HUDEP-2 (cell line): ENCODE measurements at regions not wholly inside any gene's neighbourhood (a gene's known extent, or its start where the extent isn't known, plus 50 kb on each side); places are given as distances from the start of the nearest gene placed in this dataset.
A peak's percentile ranks its signal among the peaks of the same experiment; 100 is the strongest.
"Not testable (repeated sequence)": the region's sequence is repeated elsewhere in the genome, so short reads cannot be mapped to it uniquely, and the experiment has no call there.

ENCODE experiments used
- DNase-seq, 76 experiments: peaks; one replicate each; lab custom pipeline; 2025; ENCODE audit not compliant: unreplicated experiment in 76 of 76; lab: John Stamatoyannopoulos, UW

GRCh38 chr15:83335542-83335941, 51.1 kb upstream of the BNC1 start:
- not testable (repeated sequence) for DNase-seq

DNA sequence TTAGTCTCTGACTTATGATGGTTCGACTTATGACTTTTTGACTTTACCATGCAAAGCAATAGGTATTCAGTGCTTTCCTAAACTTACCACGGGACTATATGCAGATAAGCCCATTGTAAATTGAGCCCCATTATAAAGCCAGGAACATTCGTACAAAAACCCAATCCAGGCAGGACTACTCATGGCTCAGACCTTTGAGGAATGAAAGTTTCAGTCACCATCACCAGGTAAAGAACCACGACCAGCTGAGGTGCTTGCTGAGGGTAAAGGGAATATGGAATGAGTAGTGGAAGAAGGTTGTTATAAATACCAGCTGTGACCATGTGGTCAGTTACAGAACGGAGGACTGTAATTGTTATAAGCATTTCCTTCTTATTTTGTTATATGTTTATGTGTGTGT, 54.9 kb upstream of the BNC1 start:
- DNase-seq: no peak

DNA sequence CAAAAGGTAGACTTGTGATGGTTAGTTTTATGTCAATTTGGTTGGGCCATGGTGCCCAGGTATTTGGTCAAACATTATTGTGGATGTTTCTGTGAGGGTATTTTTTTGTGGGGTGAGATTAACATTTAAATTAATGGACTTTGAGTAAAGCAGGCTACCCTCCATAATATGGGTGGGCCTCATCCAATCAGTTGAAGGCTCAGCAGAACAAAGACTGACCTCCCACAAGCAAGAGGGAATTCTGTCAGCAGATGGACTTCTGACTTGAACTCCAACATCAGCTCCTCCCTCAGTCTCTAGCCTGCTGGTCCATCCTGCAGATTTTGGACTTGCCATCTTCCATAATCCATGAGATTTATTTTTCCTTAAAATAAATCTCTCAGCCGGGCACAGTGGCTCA, 55.6 kb upstream of the BNC1 start:
- no peak for DNase-seq

DNA sequence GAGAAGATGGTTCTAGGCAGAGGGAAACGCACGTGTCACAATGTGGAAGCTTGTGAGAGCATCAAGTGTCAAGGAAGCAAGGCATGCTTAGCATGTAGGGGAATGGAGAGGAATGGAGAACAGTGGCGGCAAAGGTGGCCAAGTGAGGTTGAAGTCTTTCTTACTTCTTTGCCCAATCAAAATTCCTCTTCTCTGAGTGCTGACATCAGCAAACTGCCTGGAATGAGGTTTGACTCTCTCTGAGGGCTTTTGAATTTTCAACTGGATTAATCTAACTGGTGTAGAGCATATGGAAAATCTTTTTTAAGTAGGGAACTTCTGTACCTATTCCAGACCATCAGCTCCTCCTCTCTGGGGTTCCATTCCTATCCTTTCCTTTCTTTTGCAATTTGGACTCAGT, 61.9 kb upstream of the BNC1 start:
- DNase-seq: no peak

GRCh38 chr15:83352119-83352518, 67.7 kb upstream of the BNC1 start:
- DNase-seq: no peak

DNA sequence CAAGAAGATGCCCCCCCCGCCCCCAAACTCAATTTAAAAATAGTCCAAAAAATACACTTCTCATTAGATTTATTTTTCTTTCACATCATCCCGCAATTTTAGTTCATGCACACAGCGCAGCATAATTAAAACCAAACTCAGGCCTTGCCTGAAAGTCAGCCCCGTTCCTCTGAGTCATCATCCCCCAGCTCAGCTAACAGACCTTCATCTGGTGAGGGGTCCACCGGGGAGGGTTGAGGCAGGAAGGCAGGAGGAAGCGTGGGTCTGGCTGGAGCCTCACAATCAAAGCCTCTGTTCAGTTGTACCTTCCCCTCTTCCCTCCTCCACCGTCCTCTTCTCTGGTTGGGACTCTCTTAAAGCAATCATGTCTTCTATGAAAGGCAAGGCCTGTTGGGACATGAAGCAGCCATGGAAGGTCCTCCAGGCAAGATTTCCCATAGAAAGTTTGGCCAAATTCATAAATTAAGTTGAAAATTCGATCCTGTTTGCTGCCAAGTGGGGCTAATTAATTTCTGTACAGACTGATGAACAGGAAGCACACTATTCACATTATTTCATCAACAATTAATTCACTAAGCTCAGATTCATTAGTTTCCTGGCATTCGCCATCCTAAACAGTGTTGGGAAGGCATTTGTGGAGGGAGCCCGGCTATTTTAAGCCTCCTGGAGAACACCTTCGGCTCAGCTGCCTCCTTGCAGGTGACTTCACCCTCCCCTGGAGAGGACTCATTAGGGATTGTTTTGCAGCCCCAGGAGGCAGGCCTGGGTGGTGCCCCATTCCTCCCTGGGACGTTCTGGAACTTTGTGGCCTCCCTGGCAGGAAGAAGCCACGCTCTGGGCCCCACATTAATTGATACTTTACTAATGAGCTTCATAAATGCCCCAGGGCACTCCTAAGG, 72.3 kb upstream of the BNC1 start:
- no peak for DNase-seq

DNA sequence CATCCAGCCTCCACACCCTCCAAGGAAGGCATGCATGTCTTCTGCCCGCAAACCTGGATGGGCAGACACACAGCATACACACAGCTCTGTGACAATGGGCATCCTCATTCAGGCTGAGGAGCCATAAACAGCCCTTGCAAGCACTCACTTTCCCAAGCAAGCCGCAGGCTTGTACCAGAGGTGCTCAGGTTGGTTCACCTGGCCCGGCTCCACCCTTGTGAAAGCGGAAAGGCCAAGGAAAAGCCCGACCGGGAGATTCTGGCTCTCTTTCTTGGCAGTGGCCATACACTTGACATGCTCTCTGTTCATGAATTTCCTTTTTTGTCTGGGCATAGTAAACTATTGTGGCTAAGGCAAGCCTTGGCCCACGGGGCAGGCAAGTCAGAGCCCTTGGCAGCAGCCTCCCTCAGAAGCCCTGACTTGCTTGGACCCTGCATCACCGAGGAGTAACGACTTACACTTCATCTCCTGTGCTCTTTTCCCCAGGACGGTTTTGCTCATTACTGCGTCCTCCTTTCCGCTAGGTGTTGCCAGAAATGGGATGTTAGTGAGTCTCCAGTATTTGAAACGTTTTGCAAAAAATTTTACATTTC, 74.6 kb upstream of the BNC1 start:
- DNase-seq: no peak

DNA sequence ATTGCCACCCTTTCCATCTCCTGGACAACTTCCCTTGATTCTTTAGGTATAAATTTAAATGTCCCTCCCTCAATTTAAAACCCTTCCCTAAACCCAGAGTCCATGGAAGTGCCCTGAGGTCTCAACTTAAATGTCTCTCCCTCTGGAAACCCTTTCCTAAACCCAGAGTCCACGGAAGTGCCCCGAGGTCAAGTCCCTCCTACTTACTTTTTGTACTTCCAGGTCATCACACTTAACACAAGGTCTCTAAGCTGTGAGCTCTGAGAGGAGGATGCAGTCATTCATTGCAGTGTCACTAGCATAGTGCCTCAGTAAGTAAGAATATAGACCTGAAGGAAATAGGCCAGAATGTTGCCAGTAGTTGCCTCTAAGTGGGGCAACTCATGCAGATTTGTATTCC, 78.2 kb upstream of the BNC1 start:
- DNase-seq: no peak

GRCh38 chr15:83364501-83364900, 80.0 kb upstream of the BNC1 start:
- DNase-seq: no peak

GRCh38 chr15:83365370-83365938, 81.0 kb upstream of the BNC1 start:
- DNase-seq: peak in 6 of 76 experiments; percentile 1 to 15 (median 4)

DNA sequence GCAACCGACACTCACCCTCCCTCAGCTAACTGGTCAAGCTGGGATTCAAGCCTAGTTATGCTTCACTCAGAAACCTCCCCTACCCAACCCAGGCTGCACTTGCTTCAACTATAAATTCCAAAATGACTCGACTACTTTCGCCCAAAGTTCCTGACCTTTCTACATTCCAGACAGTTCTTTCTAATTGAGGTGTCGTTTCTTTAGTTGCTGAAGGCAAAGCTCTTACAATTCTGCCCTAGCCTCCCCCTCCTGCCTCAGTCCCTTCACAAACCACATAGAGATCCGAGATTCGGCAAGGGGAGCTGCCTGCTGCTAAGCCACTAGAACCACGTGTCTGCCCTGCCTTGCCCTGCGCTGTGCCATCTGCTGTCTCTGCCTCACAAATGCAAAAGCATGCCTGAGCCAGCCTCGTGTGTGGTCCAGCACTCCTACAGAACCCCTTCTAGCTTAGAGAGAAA, 74.7 kb upstream of the SH3GL3 start:
- no peak for DNase-seq

- no peak for DNase-seq
Observed at GRCh38 chr15:83378921-83379578, 68.1 kb upstream of the SH3GL3 start.

DNA sequence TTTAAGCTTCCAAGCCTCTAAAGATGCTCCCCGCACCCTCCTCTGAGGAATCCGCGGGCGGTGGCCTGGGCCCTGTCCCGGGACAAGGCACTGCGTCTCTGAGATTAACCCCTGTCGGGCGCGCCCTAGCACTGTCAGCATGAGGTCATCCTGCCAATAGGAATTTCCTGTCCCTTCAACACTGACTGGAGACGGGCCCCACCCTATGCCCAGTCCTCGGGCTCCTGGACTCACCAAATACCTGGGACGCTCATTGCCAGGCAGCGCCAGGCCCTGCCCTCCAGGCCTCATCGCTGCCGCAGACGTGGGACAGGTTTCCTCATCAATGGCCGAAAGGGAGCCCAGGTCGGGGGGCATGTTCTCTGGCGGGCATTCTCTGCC, 67.6 kb upstream of the SH3GL3 start:
- DNase-seq: no peak

- DNase-seq: no peak
Observed at GRCh38 chr15:83380059-83380458, 67.1 kb upstream of the SH3GL3 start.

DNA sequence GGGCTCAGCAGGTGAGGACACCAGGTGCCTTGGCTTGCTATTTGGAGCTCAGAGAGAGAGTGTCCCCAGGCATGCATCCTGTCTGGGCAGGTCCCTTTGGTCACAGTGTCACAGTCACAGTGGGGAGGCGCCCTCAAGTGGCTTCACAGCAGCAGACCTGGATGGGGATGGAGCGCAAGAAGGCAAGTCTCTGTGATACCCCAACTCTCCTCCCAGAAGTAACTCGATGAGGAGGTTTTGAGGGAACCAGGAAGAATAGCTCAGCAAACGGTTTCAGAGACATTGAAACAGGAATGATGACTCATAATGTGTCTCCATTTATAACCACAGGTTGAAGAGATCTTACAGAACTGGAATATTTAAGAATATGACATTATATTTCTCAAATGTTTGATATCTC, 66.5 kb upstream of the SH3GL3 start:
- peak in 43 of 76 experiments; percentile 3 to 56 (median 17) for DNase-seq

GRCh38 chr15:83383608-83384139, 63.5 kb upstream of the SH3GL3 start:
- not testable (repeated sequence) for DNase-seq

DNA sequence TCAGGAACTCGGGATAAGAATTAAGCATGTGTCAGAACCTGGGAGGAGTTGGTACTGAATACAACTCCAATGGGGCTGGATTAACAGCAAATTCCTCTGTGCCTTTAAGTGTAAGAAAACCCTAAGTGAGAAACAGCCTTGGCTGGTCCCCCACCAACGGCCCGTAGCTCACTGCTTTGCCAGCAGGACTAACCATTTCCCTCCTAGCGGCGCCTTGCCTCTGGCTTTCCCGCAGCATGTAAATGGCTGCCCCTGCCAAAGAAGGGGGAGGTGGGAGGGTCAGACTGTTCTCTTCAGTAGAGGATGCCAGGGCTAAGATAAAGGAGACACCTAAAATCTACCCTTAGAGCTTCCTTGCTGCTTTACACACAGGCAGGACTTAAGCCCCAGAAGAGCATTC, 51.0 kb upstream of the SH3GL3 start:
- no peak for DNase-seq
